ENCODE measurements at regions not wholly inside any gene's neighbourhood (a gene's known extent, or its start where the extent isn't known, plus 50 kb on each side); places are given as distances from the start of the nearest gene placed in this dataset.

GRCh38 chr17:71926746-71927398, 193.9 kb upstream of the SOX9 start:
- TF ChIP-seq CTCF (conservative IDR thresholded peaks at IDR 0.05; ENCODE audit: low read length) (no peak), EZH2phosphoT487 (IDR thresholded peaks at IDR 0.05; ENCODE audit: borderline replicate concordance) (no peak)

Measured in Loucy (cell line).